NOMO-1 (cell line): ENCODE measurements at regions not wholly inside any gene's neighbourhood (a gene's known extent, or its start where the extent isn't known, plus 50 kb on each side); places are given as distances from the start of the nearest gene placed in this dataset.
"Not testable (repeated sequence)": the region's sequence is repeated elsewhere in the genome, so short reads cannot be mapped to it uniquely, and the experiment has no call there.

Experiments used
- DNase-seq, 2 experiments: peaks; one replicate each; lab custom pipeline; 2025; ENCODE audit not compliant: unreplicated experiment in 2 of 2; lab: John Stamatoyannopoulos, UW

GRCh38 chr5:32916648-32917047 lies 205.5 kb downstream of the NPR3 start:
- DNase-seq: no peak

- DNase-seq: no peak
Measured at GRCh38 chr5:32928761-32929160, 217.6 kb downstream of the NPR3 start.

- DNase-seq: not testable (repeated sequence)
Measured at GRCh38 chr5:32931438-32931837, 220.3 kb downstream of the NPR3 start.

- no peak for DNase-seq
Measured at GRCh38 chr5:32932241-32932935, 221.3 kb downstream of the NPR3 start.

- no peak for DNase-seq
Measured at GRCh38 chr5:32933692-32934091, 222.6 kb downstream of the NPR3 start.

GRCh38 chr5:32934529-32934928 lies 223.4 kb downstream of the NPR3 start:
- DNase-seq: no peak

GRCh38 chr5:32935283-32935682 lies 224.2 kb downstream of the NPR3 start:
- DNase-seq: no peak

DNA sequence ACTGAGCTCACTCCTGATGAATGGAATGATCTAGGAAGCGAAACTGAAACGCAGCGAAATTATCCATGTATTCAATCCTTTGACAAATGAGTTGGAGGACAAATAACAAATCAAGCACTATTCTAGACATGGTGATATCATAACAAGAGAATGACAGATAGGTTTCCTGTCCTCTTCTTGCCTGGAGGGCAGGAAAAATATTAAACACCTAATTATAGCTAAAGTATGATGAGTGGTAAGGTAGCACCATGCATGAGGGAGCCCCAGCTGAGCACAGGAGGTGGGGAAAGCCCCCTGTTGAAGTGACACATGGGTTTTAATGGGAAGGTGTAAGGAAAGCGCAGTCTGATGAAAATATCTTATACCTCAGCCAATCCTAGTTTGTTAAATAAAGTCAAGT lies 225.2 kb downstream of the NPR3 start:
- DNase-seq: no peak

DNA sequence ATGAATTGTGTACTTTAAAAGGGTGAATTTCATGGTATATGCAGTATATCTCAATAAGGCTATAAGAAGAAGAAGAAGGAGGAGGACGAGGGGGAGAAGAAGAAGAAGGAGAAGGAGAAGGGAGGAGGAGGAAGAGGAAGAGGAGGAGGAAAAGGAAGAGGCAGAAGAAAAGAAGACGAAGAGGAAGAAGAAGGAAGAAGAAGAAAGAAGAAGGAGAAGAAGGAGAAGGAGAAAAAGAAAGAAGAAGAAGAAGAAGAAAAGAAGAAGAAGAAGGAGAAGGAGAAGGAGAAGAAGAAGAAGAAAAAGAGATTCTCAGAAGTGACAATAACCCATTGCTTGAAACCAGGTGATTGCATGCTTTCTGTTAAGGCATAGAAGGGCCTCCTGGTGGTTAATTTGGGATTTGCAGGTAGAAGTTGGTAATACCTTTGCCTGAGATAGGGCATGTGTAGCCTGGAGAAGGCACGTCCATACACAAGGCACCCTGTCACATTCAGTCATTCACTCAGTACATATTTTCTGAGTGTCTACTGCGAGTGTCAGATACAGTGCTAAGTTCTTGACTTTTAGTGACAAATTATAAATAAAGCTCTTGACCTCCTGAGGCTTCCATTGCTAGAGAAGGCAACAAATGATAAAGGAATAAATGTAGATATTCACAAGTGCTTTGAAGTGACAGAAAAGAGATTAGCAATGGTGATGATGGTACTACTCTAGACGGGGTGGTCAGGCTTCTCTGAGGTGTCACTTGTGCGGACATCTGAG lies 231.3 kb downstream of the NPR3 start:
- DNase-seq: peak; percentile 33 to 40

DNA sequence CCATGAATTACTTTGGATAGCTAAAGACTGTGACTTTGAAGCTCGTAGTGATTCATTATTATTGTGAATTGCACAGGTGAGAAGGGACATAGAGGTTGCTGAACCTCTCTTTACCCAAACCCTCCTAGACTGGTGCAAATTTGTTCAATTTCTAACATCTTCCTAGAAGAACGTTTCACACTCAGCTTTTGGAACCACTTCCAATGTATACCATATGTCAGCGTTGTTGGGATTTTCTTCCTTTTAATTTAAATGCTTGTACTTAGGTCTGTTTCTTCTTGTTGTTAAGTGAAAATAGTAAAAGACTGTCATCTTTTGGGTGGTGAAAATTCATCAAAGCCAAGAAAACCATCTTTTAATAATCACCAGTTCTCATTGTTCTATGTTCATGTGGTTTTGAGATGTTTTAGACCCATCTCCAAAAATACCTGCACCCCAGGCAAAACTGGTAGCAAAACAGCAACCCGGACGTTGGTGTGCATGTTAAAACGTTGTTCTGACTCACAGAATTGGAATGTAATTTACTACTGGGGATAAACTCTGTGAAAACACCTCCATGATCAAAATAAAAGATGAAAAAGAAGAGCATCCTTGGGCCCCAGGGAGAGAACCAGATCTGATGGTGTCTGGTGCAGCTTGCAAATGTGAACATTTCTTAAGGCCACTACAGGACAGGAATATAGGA lies 238.3 kb downstream of the NPR3 start:
- DNase-seq: no peak

- DNase-seq: no peak
Measured at GRCh38 chr5:32951003-32951402, 239.9 kb downstream of the NPR3 start.

GRCh38 chr5:32951878-32952277 lies 240.8 kb downstream of the NPR3 start:
- DNase-seq: no peak

DNA sequence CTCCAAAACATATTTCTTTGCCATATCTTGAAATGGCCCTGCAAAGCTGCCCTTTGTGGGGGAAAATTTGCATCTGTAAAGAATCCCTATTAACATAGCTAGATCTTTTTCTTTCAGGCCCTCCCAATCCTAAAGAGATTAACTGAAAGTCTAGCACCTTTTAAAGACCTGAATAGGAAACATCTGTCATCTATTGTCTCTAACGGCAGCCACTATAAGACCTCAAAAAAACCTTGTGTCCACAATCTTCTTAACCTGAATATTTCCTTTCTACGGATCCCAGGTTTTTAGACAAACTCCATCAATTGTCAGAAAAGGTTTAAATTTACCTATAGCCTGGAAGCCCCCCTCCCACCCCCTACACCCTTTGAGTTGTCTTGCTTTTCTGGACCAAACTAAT lies 241.3 kb downstream of the NPR3 start:
- DNase-seq: not testable (repeated sequence)

GRCh38 chr5:32953694-32954093 lies 242.6 kb downstream of the NPR3 start:
- DNase-seq: no peak

DNA sequence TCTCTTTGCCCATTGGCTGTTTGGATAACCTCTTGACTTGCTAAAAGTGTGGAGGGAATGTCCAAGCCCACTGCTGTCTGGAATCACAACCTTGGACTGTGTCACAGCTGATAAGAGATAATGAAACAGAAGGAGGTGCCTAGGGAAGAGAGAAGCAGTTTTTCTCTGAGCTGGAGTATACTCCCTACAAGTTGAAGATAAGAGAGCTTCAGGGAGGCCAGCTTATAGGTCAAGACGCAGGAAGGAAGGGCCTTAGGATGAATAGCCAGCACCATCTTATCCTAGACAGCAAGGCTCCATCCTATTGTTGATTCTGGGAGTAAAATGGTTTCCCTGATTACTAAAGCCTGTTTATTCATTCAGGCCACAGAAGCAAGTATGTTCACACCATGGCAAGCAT lies 244.7 kb downstream of the NPR3 start:
- DNase-seq: no peak

DNA sequence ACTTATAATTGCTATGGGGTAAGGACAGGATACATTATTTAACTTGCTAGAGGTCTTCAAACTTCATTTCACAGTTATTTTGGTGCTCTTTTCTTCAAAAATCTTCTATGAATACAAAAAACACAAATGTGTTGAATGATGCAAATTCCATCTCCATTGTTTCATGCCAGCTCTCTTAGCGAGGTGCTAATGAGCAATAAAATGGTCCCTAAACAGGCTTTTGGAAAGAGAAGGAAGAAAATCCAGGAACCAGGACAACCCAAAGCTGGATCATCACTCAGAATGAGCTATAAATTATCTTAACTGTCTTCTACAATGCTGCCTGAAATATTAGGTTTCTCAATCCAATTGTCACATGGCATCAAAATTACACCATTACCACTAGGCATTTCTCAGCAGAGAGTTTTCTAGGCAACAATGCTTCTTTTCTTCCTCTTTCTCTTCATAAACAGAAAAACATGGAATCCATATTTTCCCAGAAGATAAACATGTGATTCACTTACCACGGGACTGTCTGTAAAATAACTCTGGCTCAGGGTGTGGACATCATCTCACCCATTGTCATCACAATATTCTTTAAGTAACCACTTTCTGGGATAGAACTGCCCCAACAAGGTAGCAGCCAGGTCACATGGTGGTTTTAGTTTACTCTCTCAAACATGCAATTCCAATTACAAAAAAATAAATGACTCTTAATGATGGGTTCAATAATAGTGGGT lies 249.4 kb downstream of the NPR3 start:
- no peak for DNase-seq

GRCh38 chr5:32961059-32961415 lies 249.9 kb downstream of the NPR3 start:
- no peak for DNase-seq

DNA sequence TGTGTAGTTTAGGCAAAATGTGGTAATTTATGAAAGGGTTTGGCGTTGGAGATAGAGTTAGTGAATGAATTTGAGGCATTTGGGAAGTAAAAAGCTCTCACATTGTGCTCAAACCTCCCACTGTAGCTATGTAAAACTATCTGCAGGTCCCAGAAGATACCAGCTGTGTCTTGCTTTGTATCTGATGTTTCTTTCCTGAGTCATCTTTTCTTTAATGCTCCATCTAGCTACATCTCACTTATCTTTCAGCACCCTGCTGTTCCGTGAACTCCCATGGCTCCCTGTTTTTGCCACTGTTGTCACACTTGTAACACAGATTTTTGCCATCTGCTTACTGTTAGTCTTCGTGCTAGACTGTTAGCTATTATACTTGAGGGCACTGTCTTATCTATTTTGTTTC lies 253.1 kb downstream of the NPR3 start:
- no peak for DNase-seq

DNA sequence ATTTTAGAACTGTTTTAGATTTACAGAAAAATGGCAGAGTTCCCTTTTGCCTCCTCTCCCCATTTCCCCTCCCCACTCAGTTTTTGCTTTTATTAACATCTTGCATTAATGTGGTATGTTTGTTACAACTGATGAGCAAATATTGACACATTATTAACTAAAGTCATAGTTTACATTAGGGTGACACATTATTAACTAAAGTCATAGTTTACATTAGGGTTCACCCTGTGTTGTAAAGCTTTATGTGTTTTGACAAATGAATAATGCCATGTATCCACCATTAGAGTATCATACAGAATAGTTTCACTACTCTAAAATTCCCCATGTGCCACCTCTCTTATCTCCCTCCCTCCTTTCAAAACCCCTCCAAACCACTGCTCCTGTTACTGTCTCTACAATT lies 262.5 kb downstream of the NPR3 start:
- no peak for DNase-seq

- DNase-seq: no peak
Measured at GRCh38 chr5:32975656-32976375, 264.7 kb downstream of the NPR3 start.

DNA sequence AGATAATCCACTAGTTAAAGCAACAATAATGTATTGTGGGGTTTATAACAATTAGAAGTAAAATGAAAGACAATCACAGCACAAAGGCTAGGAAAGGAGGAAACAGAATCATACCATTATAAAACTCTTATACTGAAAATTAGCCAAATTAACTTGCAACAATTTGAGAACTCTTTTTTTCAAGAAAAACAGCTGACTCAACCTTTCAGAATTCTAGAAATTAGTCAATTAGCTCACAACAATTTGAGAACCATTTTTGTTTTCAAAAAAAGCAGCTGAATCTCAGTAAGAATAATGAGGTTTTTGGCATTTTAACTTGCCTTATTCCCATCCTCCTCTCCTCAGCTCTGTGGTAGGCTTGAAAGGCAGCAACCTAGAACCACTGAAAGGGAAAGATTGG lies 269.9 kb downstream of the NPR3 start:
- no peak for DNase-seq
